Endodermal cell (in vitro differentiated cells): ENCODE measurements at regions not wholly inside any gene's neighbourhood (a gene's known extent, or its start where the extent isn't known, plus 50 kb on each side); places are given as distances from the start of the nearest gene placed in this dataset.

Experiments used
- DNase-seq: peaks from one replicate; pipeline ENCODE4 v3.0.0-alpha.2; 2017
- H3K27ac ChIP-seq: 2 replicates; pipeline ENCODE4 v1.5.1; 2013; ENCODE audit warnings: mild to moderate bottlenecking, low read depth, low read length, moderate library complexity
- H3K27me3 ChIP-seq: 2 replicates; pipeline ENCODE4 v1.6.1; 2013; ENCODE audit warnings: mild to moderate bottlenecking, low read length, moderate library complexity; ENCODE audit not compliant: insufficient read depth, control insufficient read depth, poor library complexity, severe bottlenecking
- H3K36me3 ChIP-seq: 2 replicates; pipeline ENCODE4 v1.7.0; 2013; ENCODE audit warnings: mild to moderate bottlenecking, low read length, moderate library complexity; ENCODE audit not compliant: control insufficient read depth, insufficient read depth
- H3K4me1 ChIP-seq: one replicate; pipeline ENCODE4 v1.7.0; 2013; ENCODE audit warnings: low read length; ENCODE audit not compliant: control insufficient read depth, insufficient read depth
- H3K4me3 ChIP-seq: 2 replicates; pipeline ENCODE4 v1.5.1; 2013; ENCODE audit warnings: mild to moderate bottlenecking, low read length, moderate library complexity
- H3K9ac ChIP-seq: 2 replicates; pipeline ENCODE4 v1.6.1; 2013; ENCODE audit warnings: mild to moderate bottlenecking, low read length, moderate library complexity; ENCODE audit not compliant: poor library complexity, severe bottlenecking; ENCODE audit errors: extremely low read depth
- H3K9me3 ChIP-seq: 2 replicates; pipeline ENCODE4 v1.6.1; 2013; ENCODE audit warnings: mild to moderate bottlenecking, low read length, moderate library complexity; ENCODE audit not compliant: control insufficient read depth
- H3K27ac Mint-ChIP-seq: 2 replicates; pipeline ENCODE4 v1.8.0; 2020; ENCODE audit warnings: mixed read lengths
- H3K27me3 Mint-ChIP-seq: 2 replicates; pipeline ENCODE4 v1.8.0; 2021; ENCODE audit warnings: mild to moderate bottlenecking, mixed read lengths; ENCODE audit not compliant: insufficient read depth
- H3K36me3 Mint-ChIP-seq: 2 replicates; pipeline ENCODE4 v1.8.0; 2020; ENCODE audit warnings: low read depth, mixed read lengths
- H3K4me1 Mint-ChIP-seq: 2 replicates; pipeline ENCODE4 v1.8.0; 2020; ENCODE audit warnings: mixed read lengths
- H3K4me3 Mint-ChIP-seq: 2 replicates; pipeline ENCODE4 v1.8.0; 2020; ENCODE audit warnings: mild to moderate bottlenecking, moderate library complexity, mixed read lengths
- H3K9me3 Mint-ChIP-seq: 2 replicates; pipeline ENCODE4 v1.8.0; 2020; ENCODE audit warnings: mild to moderate bottlenecking, mixed read lengths
- CTCF ChIP-seq: fragments of 200-600 bp; sonication (generic); conservative IDR thresholded peaks from 2 replicates; pipeline ENCODE4 v1.5.0; 2021; ENCODE audit warnings: antibody characterized with exemption, mild to moderate bottlenecking
- WGBS, 2 experiments: methylation state at CpG; one replicate each; pipeline versions ENCODE4 v1.1.5 to v1.1.7; 2013; ENCODE audit warnings: missing lambda C conversion rate in 2 of 2, mixed read lengths in 1 of 2; ENCODE audit not compliant: insufficient coverage in 1 of 2, insufficient read length in 1 of 2; 5-methylcytosine and 5-hydroxymethylcytosine counted together

DNA sequence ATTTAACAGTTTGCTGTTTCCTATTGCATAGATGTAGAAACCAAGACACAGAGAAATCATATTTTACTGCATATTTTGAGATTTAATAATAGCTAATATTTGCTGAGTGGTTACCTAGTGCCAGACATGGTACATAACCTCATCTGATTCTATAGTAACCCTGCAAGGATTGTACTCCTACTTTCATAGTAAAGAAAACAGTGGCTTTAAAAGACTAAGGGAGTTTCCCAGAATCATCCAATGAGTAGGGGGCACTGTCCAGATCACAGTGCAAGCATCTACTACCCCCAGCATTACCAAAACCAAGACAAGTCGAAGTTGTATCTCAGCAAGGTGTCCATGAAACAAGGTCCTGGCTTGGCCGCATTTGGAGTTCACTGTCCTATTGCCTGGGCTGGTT lies 224.5 kb upstream of the TENM3 start:
- Histone ChIP-seq H3K4me1 (no peaks in the 10 kb centered on the region), H3K9me3 (no peaks in the 10 kb centered on the region), H3K9ac (no peak overlapping the region), H3K27ac (no peak overlapping the region), H3K27me3 (no peaks in the 10 kb centered on the region), H3K4me3 (no peak overlapping the region), H3K36me3 (no peaks in the 10 kb centered on the region)
- no peak for TF ChIP-seq CTCF
- DNase-seq = no peak
- no peak overlapping the region for H3K27ac Mint-ChIP-seq
- WGBS, 2 experiments = 93 to 100% methylated on average over 2 of the region's 2 CpGs
- H3K4me1 Mint-ChIP-seq = peaks cover 13% of the 10 kb centered on the region
- H3K36me3 Mint-ChIP-seq = no peaks in the 10 kb centered on the region
- H3K4me3 Mint-ChIP-seq = no peak overlapping the region
- no peaks in the 10 kb centered on the region for H3K9me3 Mint-ChIP-seq
- H3K27me3 Mint-ChIP-seq = no peaks in the 10 kb centered on the region

GRCh38 chr4:182019148-182019652 lies 224.0 kb upstream of the TENM3 start:
- no peaks in the 10 kb centered on the region for H3K9me3 Mint-ChIP-seq
- H3K36me3 Mint-ChIP-seq = no peaks in the 10 kb centered on the region
- H3K4me3 Mint-ChIP-seq = no peak overlapping the region
- H3K36me3 ChIP-seq = no peaks in the 10 kb centered on the region
- TF ChIP-seq CTCF = no peak
- 70 to 86% methylated on average over 2 to 5 of the region's 5 CpGs for WGBS, 2 experiments
- DNase-seq = no peak
- H3K27me3 Mint-ChIP-seq = no peaks in the 10 kb centered on the region
- no peak overlapping the region for H3K4me3 ChIP-seq
- no peaks in the 10 kb centered on the region for H3K4me1 ChIP-seq
- no peak overlapping the region for H3K9ac ChIP-seq
- H3K4me1 Mint-ChIP-seq = peaks cover 13% of the 10 kb centered on the region
- H3K27ac Mint-ChIP-seq = no peak overlapping the region
- H3K27me3 ChIP-seq = no peaks in the 10 kb centered on the region
- H3K27ac ChIP-seq = no peak overlapping the region
- H3K9me3 ChIP-seq = no peaks in the 10 kb centered on the region

DNA sequence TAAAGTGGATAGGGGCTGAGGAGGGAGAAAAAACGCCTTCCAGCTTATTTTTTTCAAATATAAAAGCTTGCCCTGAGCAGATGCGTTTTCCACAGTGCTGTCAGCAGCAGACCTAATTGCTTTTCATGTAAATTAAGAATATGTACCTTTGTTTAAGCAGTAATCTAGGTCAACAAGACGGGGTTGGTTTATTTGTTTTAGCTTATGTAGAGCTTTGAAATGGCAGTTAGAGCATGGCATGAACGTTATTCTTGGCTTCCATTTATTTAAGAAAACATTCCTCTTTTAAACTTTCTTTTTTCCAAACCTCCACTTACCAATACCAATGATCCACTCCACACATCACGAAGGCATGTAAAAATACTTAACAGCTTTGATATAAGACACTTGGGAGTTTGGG lies 220.3 kb upstream of the TENM3 start:
- H3K4me3 Mint-ChIP-seq = no peak overlapping the region
- H3K9me3 ChIP-seq = peaks cover 10% of the 10 kb centered on the region
- peaks cover 15% of the 10 kb centered on the region for H3K9me3 Mint-ChIP-seq
- H3K27ac ChIP-seq = no peak overlapping the region
- H3K36me3 ChIP-seq = no peaks in the 10 kb centered on the region
- no peak overlapping the region for H3K27ac Mint-ChIP-seq
- H3K4me1 Mint-ChIP-seq = peaks cover 7% of the 10 kb centered on the region
- WGBS, 2 experiments = 57 to 75% methylated on average over 1 to 5 of the region's 5 CpGs
- no peak for TF ChIP-seq CTCF
- H3K27me3 Mint-ChIP-seq = no peaks in the 10 kb centered on the region
- H3K4me1 ChIP-seq = no peaks in the 10 kb centered on the region
- no peak overlapping the region for H3K4me3 ChIP-seq
- DNase-seq = no peak
- no peaks in the 10 kb centered on the region for H3K27me3 ChIP-seq
- H3K36me3 Mint-ChIP-seq = no peaks in the 10 kb centered on the region
- H3K9ac ChIP-seq = no peak overlapping the region
